ENCODE measurements at regions not wholly inside any gene's neighbourhood (a gene's known extent, or its start where the extent isn't known, plus 50 kb on each side); places are given as distances from the start of the nearest gene placed in this dataset.

- TF ChIP-seq CTCF (conservative IDR thresholded peaks at IDR 0.05; ENCODE audit: low read length), result no peak
- no peak for TF ChIP-seq EZH2phosphoT487 (IDR thresholded peaks at IDR 0.05; ENCODE audit: borderline replicate concordance, low read depth, low read length)
These were observed 64.0 kb upstream of the SLC14A2 start for GRCh38 chr18:45551142-45551815.
